Lower leg skin (tissue), 4 donors: ENCODE measurements at regions not wholly inside any gene's neighbourhood (a gene's known extent, or its start where the extent isn't known, plus 50 kb on each side); places are given as distances from the start of the nearest gene placed in this dataset.

Experiments used
- DNase-seq, 2 donors: peaks; one replicate each; pipeline ENCODE4 v3.0.0-alpha.2; 2019; ENCODE audit warnings: low spot score in 2 of 2
- H3K4me3 ChIP-seq: fragments of 200-600 bp; sonication (generic); 2 replicates; pipeline ENCODE4 v1.5.1; 2017; ENCODE audit warnings: mild to moderate bottlenecking, low read depth; ENCODE audit not compliant: poor library complexity, severe bottlenecking
- CTCF ChIP-seq, 3 donors: fragments of 450-650 bp; IDR thresholded peaks; one replicate each; pipeline ENCODE4 v1.5.1; 2016; ENCODE audit warnings: antibody characterized with exemption in 3 of 3, mild to moderate bottlenecking in 3 of 3, moderate library complexity in 2 of 3
- POLR2A ChIP-seq, 2 donors: fragments of 450-650 bp; IDR thresholded peaks; one replicate each; pipeline ENCODE4 v1.6.1; 2016 to 2017; ENCODE audit warnings: antibody characterized with exemption in 2 of 2, mild to moderate bottlenecking in 1 of 2, moderate library complexity in 1 of 2
- WGBS, 2 donors: methylation state at CpG; one replicate each; pipeline ENCODE4 v1.1.5; 2018; 5-methylcytosine and 5-hydroxymethylcytosine counted together
- intact Hi-C: fragments of 100-400 bp; cut with DNase I; formaldehyde crosslinking; loops from one replicate; pipeline ENCODE4 v1.15.0; 2023; ENCODE audit warnings: low total_unique reads

- WGBS, 2 donors = 58 to 59% methylated on average over 14 to 15 of the region's 15 CpGs
- H3K4me3 ChIP-seq = no peak overlapping the region
- TF ChIP-seq POLR2A (IDR thresholded peaks at IDR 0.05) (no peak), CTCF (IDR thresholded peaks at IDR 0.05) (peak in 1 of 3 donors; percentile 64)
- DNase-seq = peak in 1 of 2 donors; percentile 43
- intact Hi-C loops = loop anchor here (5.0 kb wide), 2 partner anchors 290 to 340 kb away; partner anchors contain the start of gene GEMIN4
Measured at GRCh38 chr17:412211-413015, 59.8 kb upstream of the RPH3AL start.

DNA sequence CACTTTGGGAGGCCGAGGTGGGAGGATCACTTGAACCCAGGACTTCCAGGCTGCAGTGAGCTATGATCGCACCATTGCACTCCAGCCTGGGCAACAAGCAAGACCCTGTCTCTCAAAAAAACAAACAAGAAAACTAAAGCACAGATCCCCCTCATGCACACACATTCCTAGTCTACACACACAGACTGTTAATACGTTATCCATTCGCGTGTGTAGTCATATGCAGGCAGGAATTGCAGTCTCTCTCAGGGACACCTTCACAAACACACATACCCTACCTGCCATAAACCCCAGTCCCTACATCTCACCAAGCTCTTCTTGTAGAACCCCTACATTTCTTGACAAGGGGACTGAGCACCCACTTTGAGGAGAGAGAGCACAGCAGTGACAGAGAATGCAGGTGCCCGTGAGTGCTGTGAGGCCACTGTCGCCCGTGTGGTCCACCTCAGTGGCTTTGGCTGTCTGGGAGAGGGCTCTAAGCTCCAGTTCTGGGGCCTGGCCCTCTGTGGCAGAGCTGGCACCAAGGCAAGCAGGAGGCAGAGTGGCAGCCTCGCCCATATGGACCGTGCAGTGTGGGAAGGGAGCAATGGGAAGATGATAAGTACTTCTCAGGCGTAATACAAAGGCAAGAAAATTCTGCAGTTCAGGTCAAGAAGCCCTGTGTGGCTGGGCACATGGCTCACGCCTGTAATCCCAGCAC lies 59.0 kb upstream of the RPH3AL start:
- no peak overlapping the region for H3K4me3 ChIP-seq
- 70 to 76% methylated on average over 10 to 12 of the region's 12 CpGs for WGBS, 2 donors
- DNase-seq = no peak
- TF ChIP-seq CTCF (IDR thresholded peaks at IDR 0.05) (no peak), POLR2A (IDR thresholded peaks at IDR 0.05) (no peak)
- intact Hi-C loops = loop anchor here (5.0 kb wide), 2 partner anchors 291 to 341 kb away; partner anchors contain the start of gene GEMIN4

DNA sequence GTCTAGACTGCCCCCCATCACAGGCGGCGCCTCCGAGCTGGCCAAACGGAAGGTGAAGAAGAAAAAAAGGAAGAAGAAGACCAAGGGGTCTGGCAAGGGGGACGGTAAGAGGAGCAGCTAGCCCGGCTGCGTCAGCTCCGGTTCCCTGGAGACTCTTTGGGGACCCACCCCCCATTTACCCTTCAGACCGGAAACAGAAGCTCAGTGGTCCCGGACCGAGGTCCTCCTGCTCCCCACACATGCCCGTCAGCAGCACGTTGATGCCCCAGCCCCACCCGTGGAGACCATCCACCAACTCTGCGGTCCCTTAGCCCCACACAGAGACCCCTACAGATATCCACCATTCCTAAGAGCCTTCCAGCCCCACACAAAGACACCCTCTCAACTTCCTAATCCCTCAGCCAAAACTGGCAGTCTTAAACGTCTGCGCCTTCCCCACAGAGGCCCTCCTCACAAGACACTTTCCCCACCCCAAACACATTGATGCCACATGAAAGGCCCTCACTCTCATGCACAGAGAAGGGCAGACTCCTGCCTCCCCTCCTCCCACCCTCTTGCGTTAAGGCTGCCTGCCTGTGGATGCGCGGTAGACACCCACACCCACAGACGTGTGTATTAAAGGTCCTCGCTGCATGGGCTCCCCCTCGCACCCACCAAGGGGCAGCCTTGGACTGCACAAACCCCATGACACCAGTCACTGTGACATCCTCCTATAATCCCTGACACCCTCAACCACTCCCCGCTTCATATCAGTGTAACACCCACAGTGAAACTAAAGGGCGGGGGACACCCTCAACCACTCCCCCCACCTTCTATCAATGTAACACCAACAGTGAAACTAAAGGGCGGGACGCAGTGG lies 58.2 kb upstream of the RPH3AL start:
- no peak for TF ChIP-seq POLR2A (IDR thresholded peaks at IDR 0.05)
- TF ChIP-seq CTCF (IDR thresholded peaks at IDR 0.05) = no peak
- no peak for DNase-seq
- intact Hi-C loops = loop anchor here (5.0 kb wide), 2 partner anchors 292 to 342 kb away; partner anchors contain the start of gene GEMIN4
- peak overlapping the region; percentile 62 for H3K4me3 ChIP-seq
- WGBS, 2 donors = 16 to 17% methylated on average over 27 of the region's 27 CpGs

DNA sequence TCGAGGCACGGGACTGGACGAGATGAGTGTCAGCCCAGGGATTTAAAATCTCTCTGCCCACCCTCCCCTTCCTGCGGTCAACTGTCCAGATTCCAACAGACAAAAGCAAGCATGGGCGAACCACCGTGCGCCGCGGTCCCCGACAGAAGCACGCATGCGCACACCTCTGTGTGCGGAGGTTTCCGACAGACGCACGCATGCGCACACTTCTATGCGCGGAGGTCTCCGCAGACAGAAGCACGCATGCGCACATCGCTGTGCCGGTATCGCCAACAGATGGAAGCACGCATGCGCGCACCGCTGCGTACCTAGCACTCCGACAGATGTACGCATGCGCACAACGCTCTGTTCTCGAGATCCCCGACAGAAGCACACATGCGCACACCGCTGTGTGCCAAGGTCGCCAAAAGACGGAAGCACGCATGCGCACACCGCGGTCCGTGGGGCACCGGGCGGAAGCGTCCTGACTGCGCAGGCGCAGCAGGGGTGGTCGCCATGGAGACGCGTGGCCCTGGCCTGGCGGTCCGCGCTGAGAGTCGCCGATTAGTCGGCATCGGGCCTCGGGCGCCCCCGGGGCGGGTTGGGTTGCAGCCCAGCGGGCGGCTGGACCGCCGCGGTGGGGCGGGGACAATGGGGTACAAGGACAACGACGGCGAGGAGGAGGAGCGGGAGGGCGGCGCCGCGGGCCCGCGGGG lies 57.4 kb upstream of the RPH3AL start:
- intact Hi-C loops = loop anchor here (5.0 kb wide), 2 partner anchors 292 to 342 kb away; partner anchors contain the start of gene GEMIN4
- TF ChIP-seq POLR2A (IDR thresholded peaks at IDR 0.05) = no peak
- TF ChIP-seq CTCF (IDR thresholded peaks at IDR 0.05) = no peak
- 1 to 5% methylated on average over 50 to 56 of the region's 80 CpGs for WGBS, 2 donors

GRCh38 chr17:409308-409847 lies 56.8 kb upstream of the RPH3AL start:
- 63 to 71% methylated on average over 16 of the region's 16 CpGs for WGBS, 2 donors
- TF ChIP-seq POLR2A (IDR thresholded peaks at IDR 0.05) (no peak), CTCF (IDR thresholded peaks at IDR 0.05) (no peak)
- no peak overlapping the region for H3K4me3 ChIP-seq
- DNase-seq = no peak
- intact Hi-C loops = no loop called here

More for the DNA sequence above, 57.4 kb upstream of the RPH3AL start:
- peak; percentile 99 to 100 for DNase-seq
- peak overlapping the region; percentile 62 for H3K4me3 ChIP-seq
